IMR-90 (cell line): ENCODE measurements at regions not wholly inside any gene's neighbourhood (a gene's known extent, or its start where the extent isn't known, plus 50 kb on each side); places are given as distances from the start of the nearest gene placed in this dataset.

Source experiments
- ATAC-seq: fragments of 200-7000 bp; cut with Tn5 transposase; 2 replicates; pipeline ENCODE4 v1.9.1; 2020; ENCODE audit warnings: low read depth, mild to moderate bottlenecking, moderate library complexity
- BruUV-seq: library from RNA; stranded (reverse); fragments of 400-500 nt; replicated peaks from 2 replicates; lab custom pipeline; 2021; lab: Mats Ljungman, UMichigan
- CTCF ChIA-PET: fragments of 300-600 bp; formaldehyde crosslinking; extraction: SDS; loops from one replicate; lab custom pipeline; 2021; ENCODE audit warnings: antibody characterized with exemption; lab: Yijun Ruan, JAX
- POLR2A ChIA-PET: fragments of 300-600 bp; sonication (Branson Sonifier 250); formaldehyde crosslinking; loops from one replicate; lab custom pipeline; 2022; ENCODE audit warnings: antibody characterized with exemption; ENCODE audit not compliant: unreplicated experiment; lab: Charles Lee
- DNase-seq: peaks from one replicate; pipeline ENCODE4 v3.0.0; 2013
- H2AFZ ChIP-seq: replicated peaks from 2 replicates; pipeline ENCODE3; 2013; ENCODE audit warnings: low read length, mild to moderate bottlenecking; ENCODE audit not compliant: poor library complexity
- H2AK5ac ChIP-seq: 2 replicates; pipeline ENCODE4 v1.6.1; 2013; ENCODE audit warnings: low read depth, low read length, inconsistent platforms
- H2AK9ac ChIP-seq: replicated peaks from 2 replicates; pipeline ENCODE3; 2013; ENCODE audit warnings: mild to moderate bottlenecking, low read depth, low read length, moderate library complexity; ENCODE audit not compliant: poor library complexity
- H2BK120ac ChIP-seq: 2 replicates; pipeline ENCODE4 v1.6.1; 2013; ENCODE audit warnings: low read depth, low read length, inconsistent platforms
- H2BK15ac ChIP-seq: 3 replicates; pipeline ENCODE4 v1.6.1; 2013; ENCODE audit warnings: low read depth, low read length, inconsistent platforms
- H2BK20ac ChIP-seq: 2 replicates; pipeline ENCODE4 v1.6.1; 2013; ENCODE audit warnings: low read depth, mild to moderate bottlenecking, inconsistent platforms, low read length, moderate library complexity
- H2BK5ac ChIP-seq: 2 replicates; pipeline ENCODE4 v1.6.1; 2013; ENCODE audit warnings: mild to moderate bottlenecking, low read depth, low read length, inconsistent platforms; ENCODE audit not compliant: poor library complexity, severe bottlenecking
- H3K14ac ChIP-seq: replicated peaks from 2 replicates; pipeline ENCODE4 v1.6.1; 2013; ENCODE audit warnings: low read depth, low read length, inconsistent platforms
- H3K18ac ChIP-seq: 2 replicates; pipeline ENCODE4 v1.6.1; 2013; ENCODE audit warnings: low read depth, low read length, control low read depth
- H3K23ac ChIP-seq: 2 replicates; pipeline ENCODE4 v1.6.1; 2013; ENCODE audit warnings: low read depth, low read length, inconsistent platforms
- H3K27ac ChIP-seq: 2 replicates; pipeline ENCODE4 v1.5.1; 2013; ENCODE audit warnings: mild to moderate bottlenecking, control low read depth, low read length; ENCODE audit not compliant: insufficient read depth
- H3K27me3 ChIP-seq: 2 replicates; pipeline ENCODE4 v1.6.1; 2013; ENCODE audit warnings: low read length; ENCODE audit not compliant: control insufficient read depth, insufficient read depth
- H3K36me3 ChIP-seq: 2 replicates; pipeline ENCODE4 v1.6.1; 2013; ENCODE audit warnings: low read length, mixed read lengths; ENCODE audit not compliant: control insufficient read depth, insufficient read depth
- H3K4ac ChIP-seq: 2 replicates; pipeline ENCODE4 v1.6.1; 2013; ENCODE audit warnings: low read depth, low read length, inconsistent platforms
- H3K4me1 ChIP-seq: 2 replicates; pipeline ENCODE4 v1.6.1; 2013; ENCODE audit warnings: low read length, mixed read lengths; ENCODE audit not compliant: control insufficient read depth, insufficient read depth
- H3K4me2 ChIP-seq: 2 replicates; pipeline ENCODE4 v1.6.1; 2013; ENCODE audit warnings: low read depth, mild to moderate bottlenecking, control low read depth, low read length, moderate library complexity
- H3K4me3 ChIP-seq: 2 replicates; pipeline ENCODE4 v1.5.1; 2013; ENCODE audit warnings: low read depth, mild to moderate bottlenecking, control low read depth, low read length, moderate library complexity; ENCODE audit not compliant: insufficient read depth
- H3K56ac ChIP-seq: 2 replicates; pipeline ENCODE4 v1.6.1; 2013; ENCODE audit warnings: low read length, inconsistent platforms; ENCODE audit not compliant: insufficient read depth; ENCODE audit errors: extremely low read depth
- H3K79me1 ChIP-seq, 2 experiments: 2 replicates each; pipeline ENCODE4 v1.6.1; 2013; ENCODE audit warnings: low read length in 2 of 2, inconsistent platforms in 1 of 2, low read depth in 1 of 2
- H3K9ac ChIP-seq: 2 replicates; pipeline ENCODE4 v1.6.1; 2013; ENCODE audit warnings: low read depth, low read length, control low read depth
- H3K9me1 ChIP-seq: 2 replicates; pipeline ENCODE4 v1.6.1; 2013; ENCODE audit warnings: low read length, inconsistent platforms; ENCODE audit not compliant: insufficient read depth
- H3K9me3 ChIP-seq: 2 replicates; pipeline ENCODE4 v1.6.1; 2013; ENCODE audit warnings: low read length; ENCODE audit not compliant: control insufficient read depth, insufficient read depth
- H4K20me1 ChIP-seq: 2 replicates; pipeline ENCODE4 v1.6.1; 2013; ENCODE audit warnings: low read length, inconsistent platforms; ENCODE audit not compliant: insufficient read depth
- H4K5ac ChIP-seq: 2 replicates; pipeline ENCODE4 v1.6.1; 2013; ENCODE audit warnings: mild to moderate bottlenecking, low read depth, low read length, control low read depth
- H4K8ac ChIP-seq, 2 experiments: 2 replicates each; pipeline ENCODE4 v1.6.1; 2013; ENCODE audit warnings: low read depth in 2 of 2, low read length in 2 of 2, control low read depth in 1 of 2, inconsistent platforms in 1 of 2
- H4K91ac ChIP-seq: 2 replicates; pipeline ENCODE4 v1.6.1; 2013; ENCODE audit warnings: low read depth, low read length, inconsistent platforms; ENCODE audit not compliant: insufficient read depth
- BHLHE40 ChIP-seq: fragments of 150-350 bp; IDR thresholded peaks from 2 replicates; pipeline ENCODE4 v1.6.1; 2016; ENCODE audit warnings: mild to moderate bottlenecking, low read depth, low read length
- CEBPB ChIP-seq: IDR thresholded peaks from 2 replicates; pipeline ENCODE4 v1.6.1; 2012; ENCODE audit warnings: low read depth, low read length, improper control_type of control experiment
- CHD1 ChIP-seq: IDR thresholded peaks from 2 replicates; pipeline ENCODE4 v1.6.1; 2012; ENCODE audit warnings: low read depth, low read length, improper control_type of control experiment
- FOS ChIP-seq: fragments of 150-350 bp; IDR thresholded peaks from 2 replicates; pipeline ENCODE4 v1.6.1; 2016; ENCODE audit warnings: low read depth, low read length
- MAFK ChIP-seq: IDR thresholded peaks from 2 replicates; pipeline ENCODE4 v1.6.1; 2012; ENCODE audit warnings: low read depth, low read length, improper control_type of control experiment
- MAZ ChIP-seq: IDR thresholded peaks from 2 replicates; pipeline ENCODE4 v1.6.1; 2012; ENCODE audit warnings: low read depth, mild to moderate bottlenecking, low read length, improper control_type of control experiment, moderate library complexity, borderline replicate concordance
- MXI1 ChIP-seq: IDR thresholded peaks from 2 replicates; pipeline ENCODE4 v1.6.1; 2012; ENCODE audit warnings: low read depth, mild to moderate bottlenecking, low read length, moderate library complexity, borderline replicate concordance
- NFE2L2 ChIP-seq: fragments of 150-350 bp; IDR thresholded peaks from 2 replicates; pipeline ENCODE4 v1.6.1; 2016; ENCODE audit warnings: low read depth, mild to moderate bottlenecking, low read length
- POLR2A ChIP-seq: IDR thresholded peaks from 2 replicates; pipeline ENCODE4 v1.6.1; 2012; ENCODE audit warnings: mild to moderate bottlenecking, low read depth, low read length
- RAD21 ChIP-seq: IDR thresholded peaks from 2 replicates; pipeline ENCODE4 v1.6.1; 2012; ENCODE audit warnings: low read length, improper control_type of control experiment
- RCOR1 ChIP-seq: IDR thresholded peaks from 2 replicates; pipeline ENCODE4 v1.6.1; 2012; ENCODE audit warnings: mild to moderate bottlenecking, low read length, improper control_type of control experiment; ENCODE audit not compliant: insufficient replicate concordance
- RFX5 ChIP-seq: IDR thresholded peaks from 2 replicates; pipeline ENCODE4 v1.8.0; 2012; ENCODE audit warnings: low read depth, mild to moderate bottlenecking, low read length, moderate library complexity
- SMC3 ChIP-seq: fragments of 150-350 bp; IDR thresholded peaks from 2 replicates; pipeline ENCODE4 v1.6.1; 2016; ENCODE audit warnings: low read depth, mild to moderate bottlenecking, antibody characterized with exemption, low read length, moderate library complexity
- WGBS, 2 experiments: methylation state at CpG; one replicate each; pipeline versions ENCODE4 v1.1.5 to v1.1.7; 2013; ENCODE audit warnings: missing lambda C conversion rate in 2 of 2; ENCODE audit not compliant: insufficient read length in 1 of 2; ENCODE audit errors: extremely low coverage in 2 of 2; 5-methylcytosine and 5-hydroxymethylcytosine counted together
- dilution Hi-C: fragments of 300-500 bp; cut with HindIII; formaldehyde crosslinking; loops from one replicate; pipeline ENCODE4 v1.14.3; 2018; ENCODE audit warnings: low sequenced_read_pairs; ENCODE audit not compliant: unreplicated experiment
- in situ Hi-C: fragments of 300-500 bp; cut with MboI; formaldehyde crosslinking; loops from 3 replicates; pipeline ENCODE4 v1.14.3; 2019; ENCODE audit warnings: low sequenced_read_pairs, inconsistent platforms, mixed read lengths
- intact Hi-C: fragments of 100-400 bp; cut with micrococcal nuclease; formaldehyde crosslinking; loops from 2 replicates; pipeline ENCODE4 v1.10.0; 2022
- TF ChIP-seq, protein P1 (sequence below): fragments of 150-350 bp; IDR thresholded peaks from 2 replicates; pipeline ENCODE4 v1.6.1; 2017; ENCODE audit warnings: mild to moderate bottlenecking, antibody characterized with exemption, low read length, low read depth
- TF ChIP-seq, protein P2 (sequence below): conservative IDR thresholded peaks from 2 replicates; pipeline ENCODE4 v1.5.1; 2012; ENCODE audit warnings: mild to moderate bottlenecking, low read depth, low read length, improper control_type of control experiment
- TF ChIP-seq, protein P3 (sequence below): fragments of 150-350 bp; IDR thresholded peaks from 2 replicates; pipeline ENCODE4 v1.6.1; 2016; ENCODE audit warnings: low read depth, mild to moderate bottlenecking, low read length, moderate library complexity, borderline replicate concordance

DNA sequence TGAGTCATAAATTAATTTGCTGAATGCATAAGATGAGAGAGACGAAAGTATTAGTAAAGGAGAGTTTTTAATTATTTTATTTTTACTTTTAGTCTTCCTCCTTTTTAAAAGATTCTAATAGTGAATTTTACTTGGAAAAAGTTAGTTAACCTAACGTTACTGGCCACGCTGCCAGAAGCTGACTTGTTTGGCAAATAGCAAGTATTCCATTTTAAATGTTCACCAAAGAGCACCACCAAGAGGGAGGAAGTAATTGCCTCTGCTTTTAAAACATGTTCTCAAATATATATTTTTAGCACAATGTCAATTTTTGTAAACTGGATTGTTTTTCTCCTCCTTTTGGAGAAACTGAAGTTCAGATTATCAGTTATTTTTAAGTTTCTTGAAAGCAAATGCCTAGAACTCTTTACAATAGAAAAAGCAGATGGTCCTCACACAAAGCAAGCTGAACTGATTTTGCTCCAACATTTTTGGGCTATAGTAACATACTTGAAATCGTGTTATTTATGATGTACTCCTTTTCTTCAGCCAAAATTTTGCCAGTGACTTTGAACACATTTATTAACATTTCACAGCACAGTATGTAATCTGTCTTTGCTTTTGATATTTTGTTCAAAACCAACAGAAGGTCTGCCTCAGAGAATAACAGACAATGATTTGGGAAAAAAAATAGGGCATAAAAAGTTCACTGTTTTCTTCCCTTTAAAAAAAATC is 1311.0 kb upstream of the FAM98A start:
- Histone ChIP-seq H3K27ac (no peak overlapping the region), H2BK120ac (no peak overlapping the region), H2AK9ac (no peak overlapping the region), H3K4me3 (no peak overlapping the region), H3K18ac (no peak overlapping the region), H3K9me1 (no peaks in the 10 kb centered on the region), H3K9ac (no peak overlapping the region), H2BK15ac (no peak overlapping the region), H2AFZ (no peak overlapping the region), H3K79me1 (no peaks in the 10 kb centered on the region), H3K27me3 (no peaks in the 10 kb centered on the region), H4K8ac (no peak overlapping the region), H3K4me1 (no peaks in the 10 kb centered on the region), H4K20me1 (no peaks in the 10 kb centered on the region), H2AK5ac (no peak overlapping the region), H3K56ac (no peak overlapping the region), H3K4ac (no peak overlapping the region), H3K23ac (no peak overlapping the region), H2BK20ac (no peak overlapping the region), H3K36me3 (no peaks in the 10 kb centered on the region), H3K9me3 (peaks cover 3% of the 10 kb centered on the region; the same call in 1 of the 2 replicates), H3K4me2 (no peak overlapping the region), H2BK5ac (no peak overlapping the region), H4K91ac (no peak overlapping the region), H4K5ac (no peak overlapping the region), H3K14ac (no peak overlapping the region)
- ATAC-seq, result no peak
- CTCF ChIA-PET, result no interaction called here
- DNase-seq, result no peak
- WGBS, 2 experiments, result no CpG with 5 or more reads among the region's 4 CpGs
- dilution Hi-C loops, result no loop called here
- TF ChIP-seq MXI1, result no peak
- no peak for TF ChIP-seq CEBPB
- TF ChIP-seq MAZ, result no peak
- TF ChIP-seq, protein P1, sequence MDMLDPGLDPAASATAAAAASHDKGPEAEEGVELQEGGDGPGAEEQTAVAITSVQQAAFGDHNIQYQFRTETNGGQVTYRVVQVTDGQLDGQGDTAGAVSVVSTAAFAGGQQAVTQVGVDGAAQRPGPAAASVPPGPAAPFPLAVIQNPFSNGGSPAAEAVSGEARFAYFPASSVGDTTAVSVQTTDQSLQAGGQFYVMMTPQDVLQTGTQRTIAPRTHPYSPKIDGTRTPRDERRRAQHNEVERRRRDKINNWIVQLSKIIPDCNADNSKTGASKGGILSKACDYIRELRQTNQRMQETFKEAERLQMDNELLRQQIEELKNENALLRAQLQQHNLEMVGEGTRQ, result no peak
- no peak for TF ChIP-seq RCOR1
- no peak for TF ChIP-seq CHD1
- no peak for TF ChIP-seq BHLHE40
- TF ChIP-seq RAD21, result no peak
- TF ChIP-seq, protein P2, sequence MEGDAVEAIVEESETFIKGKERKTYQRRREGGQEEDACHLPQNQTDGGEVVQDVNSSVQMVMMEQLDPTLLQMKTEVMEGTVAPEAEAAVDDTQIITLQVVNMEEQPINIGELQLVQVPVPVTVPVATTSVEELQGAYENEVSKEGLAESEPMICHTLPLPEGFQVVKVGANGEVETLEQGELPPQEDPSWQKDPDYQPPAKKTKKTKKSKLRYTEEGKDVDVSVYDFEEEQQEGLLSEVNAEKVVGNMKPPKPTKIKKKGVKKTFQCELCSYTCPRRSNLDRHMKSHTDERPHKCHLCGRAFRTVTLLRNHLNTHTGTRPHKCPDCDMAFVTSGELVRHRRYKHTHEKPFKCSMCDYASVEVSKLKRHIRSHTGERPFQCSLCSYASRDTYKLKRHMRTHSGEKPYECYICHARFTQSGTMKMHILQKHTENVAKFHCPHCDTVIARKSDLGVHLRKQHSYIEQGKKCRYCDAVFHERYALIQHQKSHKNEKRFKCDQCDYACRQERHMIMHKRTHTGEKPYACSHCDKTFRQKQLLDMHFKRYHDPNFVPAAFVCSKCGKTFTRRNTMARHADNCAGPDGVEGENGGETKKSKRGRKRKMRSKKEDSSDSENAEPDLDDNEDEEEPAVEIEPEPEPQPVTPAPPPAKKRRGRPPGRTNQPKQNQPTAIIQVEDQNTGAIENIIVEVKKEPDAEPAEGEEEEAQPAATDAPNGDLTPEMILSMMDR, result no peak
- no peak for TF ChIP-seq SMC3
- TF ChIP-seq, protein P3, sequence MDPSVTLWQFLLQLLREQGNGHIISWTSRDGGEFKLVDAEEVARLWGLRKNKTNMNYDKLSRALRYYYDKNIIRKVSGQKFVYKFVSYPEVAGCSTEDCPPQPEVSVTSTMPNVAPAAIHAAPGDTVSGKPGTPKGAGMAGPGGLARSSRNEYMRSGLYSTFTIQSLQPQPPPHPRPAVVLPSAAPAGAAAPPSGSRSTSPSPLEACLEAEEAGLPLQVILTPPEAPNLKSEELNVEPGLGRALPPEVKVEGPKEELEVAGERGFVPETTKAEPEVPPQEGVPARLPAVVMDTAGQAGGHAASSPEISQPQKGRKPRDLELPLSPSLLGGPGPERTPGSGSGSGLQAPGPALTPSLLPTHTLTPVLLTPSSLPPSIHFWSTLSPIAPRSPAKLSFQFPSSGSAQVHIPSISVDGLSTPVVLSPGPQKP, result no peak
- no peak for TF ChIP-seq NFE2L2
- TF ChIP-seq MAFK, result no peak
- TF ChIP-seq POLR2A, result no peak
- TF ChIP-seq FOS, result no peak
- TF ChIP-seq RFX5, result no peak
- BruUV-seq, result no TSS peak
- intact Hi-C loops, result no loop called here
- in situ Hi-C loops, result no loop called here
- POLR2A ChIA-PET, result no interaction called here
